C4-2B (cell line): ENCODE measurements at regions not wholly inside any gene's neighbourhood (a gene's known extent, or its start where the extent isn't known, plus 50 kb on each side); places are given as distances from the start of the nearest gene placed in this dataset.

ENCODE experiments used
- H3K27ac ChIP-seq: fragments of 450-650 bp; 2 replicates; pipeline ENCODE4 v1.5.1; 2017
- ZFX ChIP-seq: fragments of 450-650 bp; IDR thresholded peaks from 2 replicates; pipeline ENCODE4 v1.6.1; 2017
- TF ChIP-seq, protein P1 (sequence below): fragments of 450-650 bp; conservative IDR thresholded peaks from 2 replicates; pipeline ENCODE4 v1.5.1; 2017; ENCODE audit warnings: mild to moderate bottlenecking

DNA sequence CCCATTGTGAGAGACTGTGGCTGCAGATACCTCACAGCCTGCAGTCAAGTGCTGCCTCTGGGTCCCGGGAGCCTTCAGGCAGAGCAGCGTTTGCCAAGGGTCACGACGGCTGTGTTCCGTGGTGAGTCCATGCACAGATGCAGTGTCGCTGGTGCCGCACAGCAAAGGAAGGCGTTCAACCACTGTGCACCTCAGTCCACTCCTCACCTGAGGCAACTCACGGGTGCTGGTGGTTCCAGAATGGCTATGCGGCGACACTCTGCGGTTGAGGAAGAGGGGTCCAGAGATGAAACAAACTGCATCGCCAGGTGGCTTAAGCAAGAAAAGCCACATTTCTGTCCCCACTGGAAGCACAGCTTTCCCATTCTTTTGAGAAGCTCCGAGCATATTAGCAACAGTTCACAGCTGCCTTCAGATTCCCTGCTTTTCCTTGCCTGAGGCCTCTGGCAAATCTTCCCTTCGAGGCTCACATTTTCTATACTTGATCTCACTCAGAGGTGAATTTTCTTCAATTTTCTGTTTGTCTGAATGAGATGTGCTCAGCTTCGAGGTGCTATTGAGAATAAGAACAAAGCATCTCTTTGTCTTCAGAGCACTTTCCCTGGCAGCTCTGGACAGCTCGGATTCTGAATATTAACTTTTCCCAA lies 208.8 kb upstream of the TWIST2 start:
- TF ChIP-seq, protein P1, sequence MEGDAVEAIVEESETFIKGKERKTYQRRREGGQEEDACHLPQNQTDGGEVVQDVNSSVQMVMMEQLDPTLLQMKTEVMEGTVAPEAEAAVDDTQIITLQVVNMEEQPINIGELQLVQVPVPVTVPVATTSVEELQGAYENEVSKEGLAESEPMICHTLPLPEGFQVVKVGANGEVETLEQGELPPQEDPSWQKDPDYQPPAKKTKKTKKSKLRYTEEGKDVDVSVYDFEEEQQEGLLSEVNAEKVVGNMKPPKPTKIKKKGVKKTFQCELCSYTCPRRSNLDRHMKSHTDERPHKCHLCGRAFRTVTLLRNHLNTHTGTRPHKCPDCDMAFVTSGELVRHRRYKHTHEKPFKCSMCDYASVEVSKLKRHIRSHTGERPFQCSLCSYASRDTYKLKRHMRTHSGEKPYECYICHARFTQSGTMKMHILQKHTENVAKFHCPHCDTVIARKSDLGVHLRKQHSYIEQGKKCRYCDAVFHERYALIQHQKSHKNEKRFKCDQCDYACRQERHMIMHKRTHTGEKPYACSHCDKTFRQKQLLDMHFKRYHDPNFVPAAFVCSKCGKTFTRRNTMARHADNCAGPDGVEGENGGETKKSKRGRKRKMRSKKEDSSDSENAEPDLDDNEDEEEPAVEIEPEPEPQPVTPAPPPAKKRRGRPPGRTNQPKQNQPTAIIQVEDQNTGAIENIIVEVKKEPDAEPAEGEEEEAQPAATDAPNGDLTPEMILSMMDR, result no peak
- TF ChIP-seq ZFX, result no peak
- H3K27ac ChIP-seq, result no peak overlapping the region

DNA sequence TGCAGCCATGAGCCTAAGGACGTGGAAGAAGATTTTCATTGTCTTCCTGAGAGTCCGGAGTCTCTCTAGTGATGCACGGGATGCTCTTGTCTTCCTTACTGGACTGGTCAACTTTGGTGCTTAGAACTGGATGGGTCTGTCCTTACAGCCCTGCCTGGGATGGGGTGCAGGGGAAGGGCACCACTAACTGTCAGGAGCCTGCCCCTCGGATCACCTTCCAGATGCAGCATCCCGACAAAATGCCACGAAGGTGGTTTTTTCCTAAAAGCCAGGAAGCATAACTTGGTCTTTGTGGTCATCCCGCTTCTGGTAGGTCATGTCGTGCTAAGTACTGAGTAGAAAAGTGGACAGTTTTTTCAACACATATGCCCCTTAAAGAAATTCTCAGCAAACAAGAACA lies 207.4 kb upstream of the TWIST2 start:
- no peak overlapping the region for H3K27ac ChIP-seq
- TF ChIP-seq, protein P1, result no peak
- no peak for TF ChIP-seq ZFX

DNA sequence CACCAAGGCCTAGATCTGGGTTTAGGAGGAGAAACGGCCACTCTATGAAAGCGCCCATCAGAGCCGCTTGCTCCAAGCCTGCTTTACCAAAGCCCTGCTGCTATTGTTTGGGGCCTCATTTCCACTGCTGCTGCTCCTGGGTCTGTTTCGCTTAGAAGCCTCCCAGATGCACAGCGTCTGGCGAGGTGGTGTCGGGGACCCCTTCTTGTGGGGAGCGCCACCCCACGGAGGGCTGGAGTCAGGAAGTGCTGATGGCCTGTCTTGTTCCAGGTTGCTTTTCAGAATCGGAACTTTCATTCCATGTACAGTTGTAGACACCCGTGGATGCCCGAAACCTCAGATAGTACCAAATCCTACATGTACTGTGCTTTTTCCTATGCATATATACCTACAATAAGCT lies 204.9 kb upstream of the TWIST2 start:
- no peak overlapping the region for H3K27ac ChIP-seq
- TF ChIP-seq, protein P1, result no peak
- TF ChIP-seq ZFX, result no peak

DNA sequence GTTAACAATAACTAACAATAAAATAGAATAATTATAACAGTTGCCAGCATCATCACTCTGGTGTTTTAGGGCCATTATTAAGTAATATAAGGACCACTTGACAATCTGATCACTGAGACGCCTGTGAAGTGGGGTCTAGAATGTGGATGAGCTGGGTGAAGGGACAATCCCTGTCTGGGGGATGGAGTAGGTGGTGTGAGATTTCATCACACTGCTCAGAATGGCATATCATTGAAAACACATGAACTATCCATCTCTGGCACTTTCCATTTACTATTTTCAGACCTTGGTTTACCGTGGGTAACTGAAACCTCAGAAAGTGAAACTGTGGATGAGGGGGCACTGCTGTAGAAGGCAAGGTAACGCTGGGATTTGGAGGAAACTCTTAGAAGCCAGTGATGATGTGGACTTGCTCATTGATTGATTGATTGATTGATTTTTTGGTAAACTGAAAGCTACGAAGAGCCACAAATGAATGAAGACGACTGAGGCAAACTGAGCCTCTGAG lies 204.4 kb upstream of the TWIST2 start:
- TF ChIP-seq, protein P1, result no peak
- TF ChIP-seq ZFX, result no peak
- H3K27ac ChIP-seq, result no peak overlapping the region

DNA sequence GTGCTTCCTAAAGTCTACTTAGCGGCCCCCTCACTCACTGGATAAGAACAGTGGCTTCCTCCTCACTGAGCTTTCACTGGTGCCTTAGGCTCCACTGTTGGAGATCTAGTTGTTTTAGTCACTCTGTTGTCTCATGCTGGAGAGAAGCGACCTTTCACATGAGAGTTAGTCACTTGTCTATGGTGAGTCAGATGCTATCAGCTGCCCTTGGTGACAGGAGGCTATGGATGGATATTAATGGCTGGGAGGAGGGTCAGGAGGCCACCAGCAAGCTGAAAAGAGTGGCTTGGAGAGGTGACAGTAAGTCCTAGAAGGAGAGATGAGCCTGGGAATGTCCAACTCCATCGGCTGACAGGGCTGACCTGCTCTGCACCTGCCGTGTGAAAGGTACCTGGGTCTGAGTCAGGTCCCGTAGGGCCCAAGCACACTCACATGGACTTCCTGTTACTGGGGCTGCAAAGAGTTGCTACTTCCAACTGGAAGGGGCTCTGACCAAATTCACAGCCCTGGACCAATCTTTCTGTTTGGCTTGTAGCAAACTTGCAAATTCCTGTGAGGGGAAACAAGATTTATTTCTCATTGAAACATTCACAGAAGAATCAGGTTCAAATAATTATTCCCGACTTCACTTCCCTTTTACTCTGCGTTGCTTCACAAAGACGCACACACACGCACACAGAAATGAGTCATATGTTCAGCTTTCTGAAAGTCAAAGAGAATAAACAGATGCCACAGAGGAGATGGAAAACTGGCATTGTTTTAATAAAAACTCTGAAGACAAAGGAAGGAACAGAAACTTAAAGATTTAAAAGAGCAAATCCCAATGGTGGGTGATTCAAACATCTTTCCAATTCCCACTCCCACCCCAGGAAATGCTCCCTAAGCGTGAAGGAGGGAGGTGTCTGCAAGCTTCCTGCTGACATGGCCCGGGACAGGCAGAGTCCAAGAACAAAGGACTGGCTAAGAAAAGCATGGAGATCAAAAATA lies 203.5 kb upstream of the TWIST2 start:
- TF ChIP-seq, protein P1, result no peak
- TF ChIP-seq ZFX, result no peak
- no peak overlapping the region for H3K27ac ChIP-seq

DNA sequence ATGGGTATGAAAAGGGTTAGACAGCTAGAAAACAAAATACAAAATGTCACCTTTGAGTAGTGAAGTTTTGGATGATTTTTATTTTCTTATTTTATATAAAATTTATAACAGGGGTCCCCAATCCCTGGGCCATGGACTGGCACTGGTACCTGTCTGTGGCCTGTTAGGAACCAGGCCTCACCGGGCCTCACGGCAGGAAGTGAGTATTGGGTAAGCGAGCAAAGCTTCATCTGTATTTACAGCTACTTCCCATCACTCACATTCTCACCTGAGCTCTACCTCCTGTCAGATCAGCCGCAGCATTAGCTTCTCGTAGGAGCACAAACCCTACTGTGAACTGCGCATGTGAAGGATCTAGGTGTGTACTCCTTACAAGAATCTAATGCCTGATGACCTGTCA lies 202.8 kb upstream of the TWIST2 start:
- TF ChIP-seq, protein P1, result no peak
- no peak for TF ChIP-seq ZFX
- H3K27ac ChIP-seq, result no peak overlapping the region

DNA sequence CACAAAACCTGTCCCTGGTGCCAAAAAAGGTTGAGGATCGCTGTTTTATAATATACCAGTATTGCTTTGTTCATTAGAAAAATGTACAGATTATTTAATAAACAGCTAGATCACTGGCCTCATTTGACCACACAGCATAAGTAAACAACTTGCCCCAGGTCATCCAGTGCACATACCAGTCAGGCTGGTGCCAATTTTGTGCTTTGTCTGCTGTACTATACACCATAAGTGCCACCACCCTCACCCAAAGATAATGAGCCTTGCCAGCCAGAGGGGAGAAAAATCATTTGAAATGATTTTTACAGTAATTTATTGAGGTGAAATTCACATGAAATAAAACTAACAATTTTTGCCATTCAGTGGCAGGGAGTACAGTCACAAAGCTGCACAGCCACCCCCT lies 202.2 kb upstream of the TWIST2 start:
- TF ChIP-seq, protein P1, result no peak
- no peak for TF ChIP-seq ZFX
- no peak overlapping the region for H3K27ac ChIP-seq
